ENCODE measurements at regions not wholly inside any gene's neighbourhood (a gene's known extent, or its start where the extent isn't known, plus 50 kb on each side); places are given as distances from the start of the nearest gene placed in this dataset.
"Not testable (repeated sequence)": the region's sequence is repeated elsewhere in the genome, so short reads cannot be mapped to it uniquely, and the experiment has no call there.

DNA sequence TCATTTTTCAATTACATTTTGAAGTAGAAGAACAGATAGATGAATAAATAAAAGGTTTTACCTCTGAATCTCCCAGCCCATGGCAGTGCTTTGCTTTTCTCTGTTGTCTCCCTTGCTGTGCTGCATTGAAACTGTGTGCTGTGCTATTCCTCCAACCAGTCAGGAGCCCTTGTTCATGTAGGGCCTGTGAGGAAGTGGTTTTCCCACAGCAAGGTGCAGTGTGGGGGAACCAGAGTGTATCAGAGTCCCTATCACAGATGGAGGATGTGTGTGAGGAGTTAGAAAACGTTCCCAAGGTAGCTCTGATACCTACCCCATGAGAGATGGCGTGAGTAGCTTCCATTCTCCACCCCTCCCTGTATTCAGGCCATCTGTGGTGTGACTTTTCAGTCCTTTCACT lies 72.8 kb upstream of the RALGAPA2 start:
- in situ Hi-C loops (cut with HindIII; ENCODE audit: low sequenced_read_pairs): no loop called here
- TF ChIP-seq, protein P1, sequence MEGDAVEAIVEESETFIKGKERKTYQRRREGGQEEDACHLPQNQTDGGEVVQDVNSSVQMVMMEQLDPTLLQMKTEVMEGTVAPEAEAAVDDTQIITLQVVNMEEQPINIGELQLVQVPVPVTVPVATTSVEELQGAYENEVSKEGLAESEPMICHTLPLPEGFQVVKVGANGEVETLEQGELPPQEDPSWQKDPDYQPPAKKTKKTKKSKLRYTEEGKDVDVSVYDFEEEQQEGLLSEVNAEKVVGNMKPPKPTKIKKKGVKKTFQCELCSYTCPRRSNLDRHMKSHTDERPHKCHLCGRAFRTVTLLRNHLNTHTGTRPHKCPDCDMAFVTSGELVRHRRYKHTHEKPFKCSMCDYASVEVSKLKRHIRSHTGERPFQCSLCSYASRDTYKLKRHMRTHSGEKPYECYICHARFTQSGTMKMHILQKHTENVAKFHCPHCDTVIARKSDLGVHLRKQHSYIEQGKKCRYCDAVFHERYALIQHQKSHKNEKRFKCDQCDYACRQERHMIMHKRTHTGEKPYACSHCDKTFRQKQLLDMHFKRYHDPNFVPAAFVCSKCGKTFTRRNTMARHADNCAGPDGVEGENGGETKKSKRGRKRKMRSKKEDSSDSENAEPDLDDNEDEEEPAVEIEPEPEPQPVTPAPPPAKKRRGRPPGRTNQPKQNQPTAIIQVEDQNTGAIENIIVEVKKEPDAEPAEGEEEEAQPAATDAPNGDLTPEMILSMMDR (IDR thresholded peaks at IDR 0.05; ENCODE audit: low read depth, low read length): no peak
- DNase-seq (ENCODE audit: low read depth, low spot score): no peak
- H3K4me3 ChIP-seq (ENCODE audit: low read depth, low read length): no peak overlapping the region

DNA sequence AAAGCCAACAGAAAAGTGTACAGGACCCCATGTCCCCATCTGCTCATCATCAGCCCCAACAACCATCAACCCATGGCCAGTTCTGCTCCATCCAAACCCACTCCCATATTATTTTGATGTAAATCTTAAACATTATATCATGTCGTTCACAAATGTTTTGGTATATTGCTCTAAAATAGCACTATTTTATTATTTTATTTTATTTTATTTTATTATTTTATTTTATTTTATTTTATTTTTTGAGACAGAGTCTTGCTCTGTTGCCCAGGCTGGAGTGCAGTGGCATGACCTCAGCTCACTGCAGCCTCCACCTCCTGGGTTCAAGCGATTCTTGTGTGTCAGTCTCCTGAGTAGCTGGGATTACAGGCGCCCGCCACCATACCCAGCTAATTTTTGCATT lies 72.0 kb upstream of the RALGAPA2 start:
- in situ Hi-C loops (cut with HindIII; ENCODE audit: low sequenced_read_pairs); DNase-seq (ENCODE audit: low read depth, low spot score); H3K4me3 ChIP-seq (ENCODE audit: low read depth, low read length): not testable (repeated sequence)

DNA sequence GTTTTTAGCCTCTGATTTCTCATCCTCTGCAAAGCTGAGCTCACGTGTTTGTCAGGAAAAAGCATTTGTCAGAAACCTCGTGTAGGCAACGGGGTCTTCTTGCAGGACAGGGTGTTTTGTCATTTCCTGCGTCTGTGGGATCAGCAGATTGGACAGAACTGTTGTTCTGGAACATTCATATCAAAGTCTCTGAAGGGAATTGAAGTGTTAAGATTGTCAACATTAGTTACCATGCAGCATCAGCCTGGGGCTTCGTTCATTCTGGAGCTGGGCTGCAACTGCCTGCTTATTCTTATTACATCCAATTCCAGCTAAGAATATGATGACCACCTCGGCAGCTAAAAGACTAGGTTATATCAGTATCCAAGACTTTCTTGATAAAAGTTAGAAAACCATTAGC lies 71.0 kb upstream of the RALGAPA2 start:
- no peak overlapping the region for H3K4me3 ChIP-seq (ENCODE audit: low read depth, low read length)
- in situ Hi-C loops (cut with HindIII; ENCODE audit: low sequenced_read_pairs): no loop called here
- TF ChIP-seq, protein P1 (IDR thresholded peaks at IDR 0.05; ENCODE audit: low read depth, low read length): no peak
- no peak for DNase-seq (ENCODE audit: low read depth, low spot score)

DNA sequence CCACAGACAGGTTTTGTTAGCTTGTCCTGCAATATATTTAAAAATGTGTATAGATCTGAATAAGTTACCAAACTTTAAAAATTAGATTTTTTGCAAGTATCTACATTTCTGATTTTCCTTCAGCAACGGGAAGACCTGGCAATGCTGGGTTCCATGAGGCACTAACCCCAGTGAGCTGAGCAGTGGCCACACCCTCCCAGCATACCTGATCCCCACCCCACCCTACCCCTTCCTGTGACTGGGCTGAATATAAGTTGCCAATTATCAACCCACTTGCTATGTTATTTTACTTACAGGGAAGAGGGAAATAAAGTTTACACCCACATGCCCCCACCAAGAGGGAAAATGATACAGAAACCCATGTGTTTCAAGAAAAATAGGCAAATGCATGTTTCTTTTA lies 70.3 kb upstream of the RALGAPA2 start:
- no peak for DNase-seq (ENCODE audit: low read depth, low spot score)
- no peak overlapping the region for H3K4me3 ChIP-seq (ENCODE audit: low read depth, low read length)
- TF ChIP-seq, protein P1 (IDR thresholded peaks at IDR 0.05; ENCODE audit: low read depth, low read length): no peak
- in situ Hi-C loops (cut with HindIII; ENCODE audit: low sequenced_read_pairs): no loop called here

DNA sequence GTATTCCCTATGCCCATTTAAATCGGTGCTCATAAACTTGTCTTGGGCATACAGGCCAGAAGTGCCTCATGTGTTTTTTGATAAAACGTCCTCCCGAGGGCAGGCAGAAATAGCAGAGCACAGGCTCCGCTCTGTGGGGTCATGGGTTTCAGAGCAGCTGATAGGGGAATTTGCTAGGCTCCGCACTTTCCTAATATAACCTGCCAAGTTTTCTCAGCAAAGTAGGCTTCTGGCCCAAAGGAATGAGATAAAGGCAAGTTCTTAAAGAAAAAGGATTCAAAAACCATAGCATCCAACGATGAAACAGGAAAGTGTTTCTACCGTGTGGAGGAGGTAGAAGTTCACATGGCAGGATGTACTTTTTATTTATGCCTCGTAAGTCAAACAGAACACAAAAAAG lies 69.8 kb upstream of the RALGAPA2 start:
- DNase-seq (ENCODE audit: low read depth, low spot score): no peak
- in situ Hi-C loops (cut with HindIII; ENCODE audit: low sequenced_read_pairs): no loop called here
- no peak overlapping the region for H3K4me3 ChIP-seq (ENCODE audit: low read depth, low read length)
- TF ChIP-seq, protein P1 (IDR thresholded peaks at IDR 0.05; ENCODE audit: low read depth, low read length): no peak

DNA sequence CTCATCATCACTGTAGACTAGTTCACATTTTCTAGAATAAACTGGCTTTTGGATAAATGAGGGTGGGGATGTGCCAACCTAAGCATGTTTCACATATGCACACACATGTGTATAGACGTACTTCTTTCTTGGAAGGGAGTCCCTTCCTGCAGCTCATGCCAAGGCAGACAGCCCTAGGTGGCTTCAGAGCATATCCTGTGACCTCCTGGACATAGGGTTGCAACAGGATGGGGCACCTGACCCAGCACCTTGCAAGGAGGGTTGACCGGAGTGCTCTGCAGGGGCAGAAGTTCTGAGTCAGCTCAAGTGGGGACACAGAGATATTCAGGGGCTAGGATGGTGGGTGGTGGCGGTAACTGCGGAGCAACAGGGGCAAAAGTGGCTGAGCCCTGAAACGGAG lies 68.6 kb upstream of the RALGAPA2 start:
- TF ChIP-seq, protein P1 (IDR thresholded peaks at IDR 0.05; ENCODE audit: low read depth, low read length): no peak
- no peak for DNase-seq (ENCODE audit: low read depth, low spot score)
- no peak overlapping the region for H3K4me3 ChIP-seq (ENCODE audit: low read depth, low read length)
- in situ Hi-C loops (cut with HindIII; ENCODE audit: low sequenced_read_pairs): no loop called here

DNA sequence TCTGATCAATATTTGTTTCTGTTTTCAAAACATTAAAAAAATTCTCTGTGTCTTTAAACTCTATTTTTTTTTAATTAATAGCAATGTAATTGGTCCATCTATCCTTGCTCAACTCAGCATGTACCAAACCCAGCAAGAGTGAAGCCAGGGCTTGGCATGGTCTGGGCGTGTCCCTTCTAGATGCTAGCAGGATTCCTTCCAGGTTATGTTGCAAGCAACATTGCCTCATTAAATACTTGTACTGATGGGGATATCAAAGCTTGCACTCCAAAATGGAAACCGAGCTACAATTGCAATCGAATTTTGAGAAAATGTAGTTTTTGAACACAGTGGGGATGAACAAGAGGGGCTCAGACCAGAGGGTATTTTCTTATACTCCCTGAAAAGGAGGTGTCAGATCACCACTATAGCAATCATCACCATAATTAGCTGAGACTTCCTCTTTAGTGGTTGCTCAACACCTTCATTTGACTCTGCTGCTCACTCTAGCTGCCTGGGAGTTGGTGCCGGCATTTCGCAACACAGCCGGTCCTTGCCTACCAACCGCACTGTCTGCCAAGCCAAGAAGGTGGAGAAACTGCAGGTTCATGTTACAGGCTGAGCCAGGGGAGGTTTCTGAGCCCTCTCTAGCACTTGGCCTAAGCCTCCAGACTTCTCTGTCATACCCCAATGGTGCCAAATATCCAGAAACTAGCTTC lies 67.8 kb upstream of the RALGAPA2 start:
- DNase-seq (ENCODE audit: low read depth, low spot score): no peak

More for the DNA sequence above, 67.8 kb upstream of the RALGAPA2 start:
- no peak overlapping the region for H3K4me3 ChIP-seq (ENCODE audit: low read depth, low read length)
- in situ Hi-C loops (cut with HindIII; ENCODE audit: low sequenced_read_pairs): no loop called here
- TF ChIP-seq, protein P1 (IDR thresholded peaks at IDR 0.05; ENCODE audit: low read depth, low read length): no peak

Data from astrocyte of the spinal cord (primary cell).